DOHH2 (cell line): ENCODE measurements at regions not wholly inside any gene's neighbourhood (a gene's known extent, or its start where the extent isn't known, plus 50 kb on each side); places are given as distances from the start of the nearest gene placed in this dataset.

Experiments used
- EZH2phosphoT487 ChIP-seq: fragments of 200-600 bp; sonication (generic); IDR thresholded peaks from 2 replicates; pipeline ENCODE4 v1.6.1; 2017; ENCODE audit warnings: borderline replicate concordance, mild to moderate bottlenecking, antibody characterized with exemption, low read length, moderate library complexity, mixed read lengths
- TF ChIP-seq, protein P1 (sequence below): fragments of 200-600 bp; sonication (generic); IDR thresholded peaks from one replicate; pipeline ENCODE4 v1.5.1; 2014; ENCODE audit warnings: antibody characterized with exemption, mild to moderate bottlenecking, low read depth, low read length; ENCODE audit not compliant: poor library complexity, severe bottlenecking

DNA sequence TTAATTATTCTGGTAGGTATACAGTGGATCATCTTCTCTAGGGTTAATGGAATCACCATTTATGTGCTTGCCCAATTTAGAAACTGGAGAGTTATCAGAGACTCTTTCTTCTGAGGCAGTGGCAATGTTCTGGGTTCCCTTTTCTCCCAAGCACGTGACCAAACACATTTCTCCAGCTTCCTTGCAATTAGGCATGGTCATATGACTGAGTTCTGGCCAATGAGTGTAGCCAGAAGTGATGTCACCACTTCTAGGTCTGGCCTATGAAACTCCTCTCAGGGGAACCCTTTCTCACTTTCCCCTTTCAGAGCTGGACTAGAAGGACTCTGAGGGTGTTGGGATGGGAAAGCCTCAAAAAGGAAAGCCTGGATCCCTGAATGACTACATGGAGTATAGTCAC is 172.0 kb downstream of the NSG2 start:
- TF ChIP-seq, protein P1, sequence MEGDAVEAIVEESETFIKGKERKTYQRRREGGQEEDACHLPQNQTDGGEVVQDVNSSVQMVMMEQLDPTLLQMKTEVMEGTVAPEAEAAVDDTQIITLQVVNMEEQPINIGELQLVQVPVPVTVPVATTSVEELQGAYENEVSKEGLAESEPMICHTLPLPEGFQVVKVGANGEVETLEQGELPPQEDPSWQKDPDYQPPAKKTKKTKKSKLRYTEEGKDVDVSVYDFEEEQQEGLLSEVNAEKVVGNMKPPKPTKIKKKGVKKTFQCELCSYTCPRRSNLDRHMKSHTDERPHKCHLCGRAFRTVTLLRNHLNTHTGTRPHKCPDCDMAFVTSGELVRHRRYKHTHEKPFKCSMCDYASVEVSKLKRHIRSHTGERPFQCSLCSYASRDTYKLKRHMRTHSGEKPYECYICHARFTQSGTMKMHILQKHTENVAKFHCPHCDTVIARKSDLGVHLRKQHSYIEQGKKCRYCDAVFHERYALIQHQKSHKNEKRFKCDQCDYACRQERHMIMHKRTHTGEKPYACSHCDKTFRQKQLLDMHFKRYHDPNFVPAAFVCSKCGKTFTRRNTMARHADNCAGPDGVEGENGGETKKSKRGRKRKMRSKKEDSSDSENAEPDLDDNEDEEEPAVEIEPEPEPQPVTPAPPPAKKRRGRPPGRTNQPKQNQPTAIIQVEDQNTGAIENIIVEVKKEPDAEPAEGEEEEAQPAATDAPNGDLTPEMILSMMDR: no peak
- no peak for TF ChIP-seq EZH2phosphoT487
